GM21786 (cell line): ENCODE measurements at regions not wholly inside any gene's neighbourhood (a gene's known extent, or its start where the extent isn't known, plus 50 kb on each side); places are given as distances from the start of the nearest gene placed in this dataset.
"Not testable (repeated sequence)": the region's sequence is repeated elsewhere in the genome, so short reads cannot be mapped to it uniquely, and the experiment has no call there.

Experiments
- ATAC-seq: cut with Tn5 transposase; IDR thresholded peaks from one replicate; pipeline ENCODE4 v1.9.1; 2021; ENCODE audit not compliant: unreplicated experiment

- ATAC-seq, result no peak
These were observed 324.4 kb upstream of the CFAP20DC start for GRCh38 chr3:59374091-59374817.

- ATAC-seq, result no peak
These were observed 322.5 kb upstream of the CFAP20DC start for GRCh38 chr3:59372346-59372745.

- no peak for ATAC-seq
These were observed 319.3 kb upstream of the CFAP20DC start for GRCh38 chr3:59368900-59369675.

GRCh38 chr3:59367150-59367549, 317.3 kb upstream of the CFAP20DC start:
- ATAC-seq, result no peak

- no peak for ATAC-seq
These were observed 316.4 kb upstream of the CFAP20DC start for GRCh38 chr3:59366218-59366617.

- ATAC-seq, result no peak
These were observed 314.7 kb upstream of the CFAP20DC start for GRCh38 chr3:59364496-59364895.

GRCh38 chr3:59360312-59360711, 310.5 kb upstream of the CFAP20DC start:
- not testable (repeated sequence) for ATAC-seq

- no peak for ATAC-seq
These were observed 291.6 kb upstream of the CFAP20DC start for GRCh38 chr3:59341459-59341858.

GRCh38 chr3:59339818-59340217, 290.0 kb upstream of the CFAP20DC start:
- no peak for ATAC-seq

- no peak for ATAC-seq
These were observed 289.1 kb upstream of the CFAP20DC start for GRCh38 chr3:59338934-59339333.

- ATAC-seq, result no peak
These were observed 285.5 kb upstream of the CFAP20DC start for GRCh38 chr3:59335338-59335737.

GRCh38 chr3:59334585-59334984, 284.8 kb upstream of the CFAP20DC start:
- ATAC-seq, result no peak

GRCh38 chr3:59327376-59327808, 277.6 kb upstream of the CFAP20DC start:
- ATAC-seq, result no peak

GRCh38 chr3:59326246-59327024, 276.6 kb upstream of the CFAP20DC start:
- ATAC-seq, result no peak

- no peak for ATAC-seq
These were observed 272.2 kb upstream of the CFAP20DC start for GRCh38 chr3:59321881-59322540.

- ATAC-seq, result no peak
These were observed 270.3 kb upstream of the CFAP20DC start for GRCh38 chr3:59320080-59320479.

GRCh38 chr3:59319442-59319841, 269.6 kb upstream of the CFAP20DC start:
- no peak for ATAC-seq

- no peak for ATAC-seq
These were observed 269.1 kb upstream of the CFAP20DC start for GRCh38 chr3:59318881-59319280.

- ATAC-seq, result no peak
These were observed 267.6 kb upstream of the CFAP20DC start for GRCh38 chr3:59317386-59317785.

- ATAC-seq, result no peak
These were observed 267.0 kb upstream of the CFAP20DC start for GRCh38 chr3:59316688-59317275.

GRCh38 chr3:59313365-59313764, 263.5 kb upstream of the CFAP20DC start:
- peak; percentile 77 for ATAC-seq
